ENCODE measurements at regions not wholly inside any gene's neighbourhood (a gene's known extent, or its start where the extent isn't known, plus 50 kb on each side); places are given as distances from the start of the nearest gene placed in this dataset.

DNA sequence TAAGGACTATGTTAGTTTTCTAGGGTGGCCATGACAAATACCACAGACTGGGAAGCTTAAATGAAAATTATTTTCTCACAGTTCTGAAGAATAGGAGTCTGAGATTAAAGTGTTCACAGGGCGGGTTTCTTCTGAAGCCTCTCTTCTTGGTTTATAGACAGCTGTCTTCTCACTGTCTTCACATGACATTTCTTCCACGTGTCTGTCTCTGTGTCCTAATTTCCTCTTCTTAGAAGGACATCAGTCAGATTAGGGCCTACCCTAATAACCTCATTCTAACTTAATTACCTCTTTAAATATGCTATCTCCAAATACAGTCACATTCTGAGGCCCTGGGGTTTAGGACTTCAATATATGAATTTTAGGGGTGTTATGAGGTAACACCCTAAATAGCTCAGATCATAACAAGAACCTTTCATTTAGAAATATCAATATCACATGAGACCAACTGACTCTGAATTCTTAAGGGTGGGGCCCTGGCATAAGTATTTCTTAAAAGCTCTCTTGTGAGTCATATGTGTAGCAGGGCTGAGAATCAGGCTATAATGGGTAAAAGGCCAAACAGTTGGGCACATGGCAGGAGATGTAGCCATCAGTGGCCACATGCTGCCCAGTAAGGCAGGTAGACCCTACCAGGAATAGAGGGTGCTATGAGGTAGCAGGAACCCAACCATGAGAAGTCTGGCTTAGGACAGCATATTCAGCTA, 62.0 kb upstream of the TENT5A start:
- H3K36me3 Mint-ChIP-seq: no peaks in the 10 kb centered on the region
- H3K4me3 Mint-ChIP-seq: no peak overlapping the region
- peaks cover 12% of the 10 kb centered on the region for H3K27me3 Mint-ChIP-seq
- no peak for DNase-seq
- CTCF ChIA-PET: no interaction called here
- H3K27ac Mint-ChIP-seq: no peak overlapping the region
- H3K4me1 Mint-ChIP-seq: peaks cover 4% of the 10 kb centered on the region
- H3K9me3 Mint-ChIP-seq: no peaks in the 10 kb centered on the region

DNA sequence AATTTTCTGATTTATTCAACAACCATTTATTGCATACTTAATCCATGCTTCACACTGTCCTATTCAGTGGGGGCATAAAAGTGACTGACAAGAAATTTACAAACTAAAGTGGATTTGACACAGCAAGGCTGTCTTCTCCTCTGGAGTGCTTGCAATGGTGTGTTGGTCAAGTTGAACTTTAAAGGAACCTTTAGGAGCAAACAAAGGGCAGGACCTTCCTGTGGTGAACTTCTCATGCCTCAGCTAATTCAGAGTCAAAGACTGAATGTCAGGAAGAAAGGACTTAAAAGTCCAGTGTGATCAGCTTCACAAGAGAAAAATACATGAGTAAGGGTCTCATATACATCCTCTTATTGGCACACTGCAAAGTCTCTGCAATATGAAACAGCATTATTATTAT, 60.8 kb upstream of the TENT5A start:
- H3K4me1 Mint-ChIP-seq: no peaks in the 10 kb centered on the region
- H3K27me3 Mint-ChIP-seq: peaks cover 12% of the 10 kb centered on the region
- CTCF ChIA-PET: no interaction called here
- no peaks in the 10 kb centered on the region for H3K9me3 Mint-ChIP-seq
- no peak overlapping the region for H3K27ac Mint-ChIP-seq
- no peaks in the 10 kb centered on the region for H3K36me3 Mint-ChIP-seq
- no peak for DNase-seq
- no peak overlapping the region for H3K4me3 Mint-ChIP-seq

DNA sequence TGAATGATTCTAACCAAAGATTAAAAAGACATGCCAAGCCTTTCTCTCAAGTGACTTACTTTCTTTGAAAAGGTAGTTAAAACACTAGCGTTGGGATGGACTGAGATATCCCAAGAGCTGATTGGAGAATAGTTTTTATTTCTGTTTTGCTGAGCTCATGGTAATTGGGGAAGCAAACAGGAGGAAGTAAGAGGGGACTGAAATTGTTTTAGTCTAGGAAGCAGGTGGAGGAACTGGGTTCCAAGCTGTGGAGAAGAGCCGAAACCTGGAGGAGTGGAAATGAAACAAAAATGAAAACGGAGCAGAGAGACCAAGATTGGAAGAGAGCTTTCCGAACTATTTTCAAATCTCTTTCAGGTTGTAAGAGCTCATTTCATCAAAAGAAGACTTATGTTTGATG, 59.9 kb upstream of the TENT5A start:
- Mint-ChIP-seq H3K36me3 (no peaks in the 10 kb centered on the region), H3K27me3 (peaks cover 12% of the 10 kb centered on the region), H3K4me1 (no peaks in the 10 kb centered on the region), H3K9me3 (no peaks in the 10 kb centered on the region), H3K27ac (no peak overlapping the region), H3K4me3 (no peak overlapping the region)
- no peak for DNase-seq
- CTCF ChIA-PET: no interaction called here

DNA sequence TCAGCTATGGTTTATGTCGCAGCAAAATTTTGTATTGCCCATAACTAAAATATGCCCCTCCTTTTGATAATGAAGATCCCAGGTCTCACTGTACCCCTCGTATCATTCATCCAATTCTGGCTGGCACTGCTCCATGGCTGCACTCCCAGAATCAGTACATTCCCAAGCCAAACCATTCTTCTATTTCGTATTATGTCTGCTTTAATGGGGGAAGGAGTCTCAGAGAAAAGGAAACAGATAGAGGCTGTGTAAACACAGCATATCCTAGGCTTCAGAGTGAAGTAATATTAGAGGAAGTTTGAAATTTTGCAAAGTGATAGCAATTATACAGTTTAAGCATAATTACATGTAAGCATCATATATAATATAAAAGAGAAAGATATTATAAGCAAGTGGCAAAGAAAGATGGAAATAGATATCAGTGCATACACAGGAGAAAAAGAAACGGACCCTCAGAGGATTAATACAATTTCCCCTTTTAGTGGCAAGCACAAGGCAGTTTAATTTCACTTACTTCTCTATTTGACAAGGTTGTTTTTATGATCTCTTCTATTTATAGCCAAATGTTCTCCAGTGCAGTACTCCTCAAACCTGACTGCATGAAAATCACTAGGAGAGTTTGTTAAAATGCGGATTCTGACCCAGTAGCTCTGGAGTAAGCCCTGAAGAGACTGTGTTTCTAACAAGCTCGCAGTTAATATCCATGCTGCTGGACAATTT, 56.5 kb upstream of the TENT5A start:
- CTCF ChIA-PET: no interaction called here
- Mint-ChIP-seq H3K4me1 (no peaks in the 10 kb centered on the region), H3K36me3 (no peaks in the 10 kb centered on the region), H3K4me3 (no peak overlapping the region), H3K27ac (no peak overlapping the region), H3K27me3 (peaks cover 12% of the 10 kb centered on the region), H3K9me3 (no peaks in the 10 kb centered on the region)
- DNase-seq: no peak

DNA sequence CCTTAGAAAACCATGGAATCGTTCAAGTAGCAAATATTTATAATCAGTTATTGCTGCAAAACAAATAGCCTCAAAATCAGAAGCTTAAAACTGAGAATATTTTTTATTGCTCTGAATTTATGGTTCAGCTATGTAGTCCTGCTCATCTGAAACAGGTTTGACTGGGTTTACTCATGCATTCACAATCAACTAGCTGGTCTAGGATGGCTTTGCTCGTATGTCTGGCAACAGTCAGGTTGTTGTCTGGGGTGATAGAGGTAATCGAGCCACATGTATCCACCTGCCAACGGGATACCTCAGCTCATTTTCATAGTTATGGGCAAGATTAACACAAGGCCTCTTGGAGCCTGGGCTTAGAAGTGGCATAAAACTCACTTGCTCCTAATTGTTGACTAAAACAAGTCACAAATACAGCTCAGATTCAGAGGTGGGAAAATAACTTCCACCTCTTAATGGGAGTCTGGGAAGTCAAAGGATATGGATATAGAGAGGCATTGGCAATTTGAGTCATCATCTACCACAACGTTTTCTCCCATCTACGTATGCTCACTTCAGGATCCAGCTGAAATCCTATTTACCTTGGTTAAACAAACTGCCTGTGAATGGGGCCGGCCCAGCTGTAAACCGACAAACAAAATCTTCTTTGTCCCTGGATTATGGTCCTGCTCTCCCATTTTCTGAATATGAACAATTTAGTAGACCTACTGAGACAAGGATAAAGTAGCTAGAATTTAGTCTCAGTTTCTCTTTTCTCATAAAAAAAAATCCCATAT, 54.5 kb upstream of the TENT5A start:
- no peak for DNase-seq
- Mint-ChIP-seq H3K4me1 (no peaks in the 10 kb centered on the region), H3K27ac (no peak overlapping the region), H3K27me3 (peaks cover 7% of the 10 kb centered on the region), H3K4me3 (no peak overlapping the region), H3K36me3 (no peaks in the 10 kb centered on the region), H3K9me3 (no peaks in the 10 kb centered on the region)
- CTCF ChIA-PET: no interaction called here

DNA sequence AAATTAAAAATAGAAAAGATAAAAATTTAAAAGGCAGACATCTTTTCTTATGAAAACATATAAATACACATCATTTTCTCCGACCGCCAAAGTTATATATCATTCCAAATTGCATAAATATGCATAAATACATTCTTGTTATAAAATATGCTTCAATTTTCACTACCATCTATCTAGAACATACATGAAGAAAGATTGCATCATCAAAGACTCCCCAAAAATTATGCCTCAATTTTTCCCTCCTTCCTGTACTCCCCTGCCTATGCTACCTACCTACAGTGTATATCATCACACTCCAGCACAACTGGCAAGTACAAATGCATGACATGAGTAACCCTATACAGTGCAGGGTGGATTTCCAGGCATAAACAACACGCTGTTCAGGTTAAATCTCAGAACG, 49.9 kb upstream of the TENT5A start:
- no peak for DNase-seq
- Mint-ChIP-seq H3K4me1 (no peaks in the 10 kb centered on the region), H3K4me3 (no peak overlapping the region), H3K9me3 (no peaks in the 10 kb centered on the region), H3K36me3 (no peaks in the 10 kb centered on the region), H3K27me3 (no peaks in the 10 kb centered on the region), H3K27ac (no peak overlapping the region)
- CTCF ChIA-PET: no interaction called here

Data from activated naive CD4-positive, alpha-beta T cell treated with anti-CD3 and anti-CD28 coated beads, Interleukin-2, amount 10 ng/mL, durations not matched to agents 7 days and 5 days (primary cell).